HFFc6 (cell line): ENCODE measurements at regions not wholly inside any gene's neighbourhood (a gene's known extent, or its start where the extent isn't known, plus 50 kb on each side); places are given as distances from the start of the nearest gene placed in this dataset.

Experiments
- DNase-seq: peaks from one replicate; pipeline ENCODE4 v3.0.0-alpha.2; 2018
- H3K27ac Mint-ChIP-seq: 2 replicates; pipeline ENCODE4 v1.8.0; 2020; ENCODE audit warnings: mild to moderate bottlenecking, mixed read lengths
- H3K27me3 Mint-ChIP-seq: 2 replicates; pipeline ENCODE4 v1.8.0; 2021; ENCODE audit warnings: mild to moderate bottlenecking, moderate library complexity, mixed read lengths; ENCODE audit not compliant: insufficient read depth
- H3K36me3 Mint-ChIP-seq: 2 replicates; pipeline ENCODE4 v1.8.0; 2021; ENCODE audit warnings: low read depth, mixed read lengths
- H3K4me1 Mint-ChIP-seq: 2 replicates; pipeline ENCODE4 v1.8.0; 2020; ENCODE audit warnings: low read depth, mixed read lengths
- H3K4me3 Mint-ChIP-seq: 2 replicates; pipeline ENCODE4 v1.8.0; 2020; ENCODE audit warnings: mild to moderate bottlenecking, moderate library complexity, mixed read lengths
- H3K9me3 Mint-ChIP-seq: 2 replicates; pipeline ENCODE4 v1.8.0; 2020; ENCODE audit warnings: mild to moderate bottlenecking, mixed read lengths
- TF ChIP-seq, protein P1 (sequence below): fragments of 200-600 bp; sonication (generic); IDR thresholded peaks from 2 replicates; pipeline ENCODE4 v1.5.0; 2021; ENCODE audit warnings: antibody characterized with exemption, mild to moderate bottlenecking

DNA sequence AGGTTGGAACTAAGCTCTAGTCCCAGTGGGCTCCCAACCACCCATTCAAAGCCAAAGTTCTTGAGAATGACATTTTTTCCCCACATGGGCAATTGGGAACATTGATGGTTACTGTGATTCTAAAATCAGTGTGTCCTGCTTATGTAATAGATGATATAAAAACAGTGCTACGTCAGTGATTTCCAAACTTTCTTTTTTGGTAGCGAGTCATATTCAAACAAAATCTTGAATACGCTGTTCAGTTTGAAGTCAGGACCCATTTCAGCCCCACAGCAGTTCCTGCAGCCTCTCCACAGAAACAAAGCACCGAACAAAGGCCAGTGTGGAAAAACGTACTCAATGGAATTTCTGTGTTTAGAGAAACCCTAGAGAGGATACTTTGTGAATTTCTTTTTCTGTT is 170.0 kb upstream of the OLIG3 start:
- H3K4me1 Mint-ChIP-seq = no peaks in the 10 kb centered on the region
- TF ChIP-seq, protein P1, sequence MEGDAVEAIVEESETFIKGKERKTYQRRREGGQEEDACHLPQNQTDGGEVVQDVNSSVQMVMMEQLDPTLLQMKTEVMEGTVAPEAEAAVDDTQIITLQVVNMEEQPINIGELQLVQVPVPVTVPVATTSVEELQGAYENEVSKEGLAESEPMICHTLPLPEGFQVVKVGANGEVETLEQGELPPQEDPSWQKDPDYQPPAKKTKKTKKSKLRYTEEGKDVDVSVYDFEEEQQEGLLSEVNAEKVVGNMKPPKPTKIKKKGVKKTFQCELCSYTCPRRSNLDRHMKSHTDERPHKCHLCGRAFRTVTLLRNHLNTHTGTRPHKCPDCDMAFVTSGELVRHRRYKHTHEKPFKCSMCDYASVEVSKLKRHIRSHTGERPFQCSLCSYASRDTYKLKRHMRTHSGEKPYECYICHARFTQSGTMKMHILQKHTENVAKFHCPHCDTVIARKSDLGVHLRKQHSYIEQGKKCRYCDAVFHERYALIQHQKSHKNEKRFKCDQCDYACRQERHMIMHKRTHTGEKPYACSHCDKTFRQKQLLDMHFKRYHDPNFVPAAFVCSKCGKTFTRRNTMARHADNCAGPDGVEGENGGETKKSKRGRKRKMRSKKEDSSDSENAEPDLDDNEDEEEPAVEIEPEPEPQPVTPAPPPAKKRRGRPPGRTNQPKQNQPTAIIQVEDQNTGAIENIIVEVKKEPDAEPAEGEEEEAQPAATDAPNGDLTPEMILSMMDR = no peak
- no peaks in the 10 kb centered on the region for H3K36me3 Mint-ChIP-seq
- DNase-seq = no peak
- H3K4me3 Mint-ChIP-seq = no peak overlapping the region
- peaks cover 2% of the 10 kb centered on the region; the same call in 1 of the 2 replicates for H3K27me3 Mint-ChIP-seq
- no peaks in the 10 kb centered on the region for H3K9me3 Mint-ChIP-seq
- H3K27ac Mint-ChIP-seq = no peak overlapping the region

DNA sequence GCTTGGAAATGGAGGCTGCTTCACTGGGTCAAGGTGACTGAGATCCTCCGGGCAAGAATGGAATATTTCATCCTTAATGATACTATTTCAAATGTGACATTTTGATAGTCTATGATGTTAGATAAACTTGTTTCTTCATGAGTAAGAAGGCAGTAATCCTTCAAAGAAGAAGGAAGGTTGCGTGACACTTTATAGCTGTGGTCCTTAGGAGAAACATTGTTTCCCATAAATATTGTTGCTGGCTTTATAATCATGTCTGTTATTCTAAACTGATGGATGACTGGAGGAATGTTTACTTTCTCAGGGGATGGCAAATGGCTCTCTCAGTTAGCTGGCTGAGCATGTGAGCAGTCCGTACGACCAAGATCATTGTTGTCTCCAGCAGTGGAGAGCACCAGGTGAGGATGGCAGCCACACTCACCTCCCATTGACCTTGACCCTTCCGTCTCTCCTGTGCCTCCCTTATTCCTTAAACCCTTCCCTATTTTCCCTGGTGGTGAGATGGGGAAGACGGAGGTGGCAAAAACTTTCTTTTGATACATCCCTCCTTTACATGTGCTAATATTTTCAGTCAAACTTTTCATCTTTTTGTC is 171.2 kb upstream of the OLIG3 start:
- H3K4me3 Mint-ChIP-seq = no peak overlapping the region
- DNase-seq = no peak
- no peaks in the 10 kb centered on the region for H3K27me3 Mint-ChIP-seq
- no peaks in the 10 kb centered on the region for H3K4me1 Mint-ChIP-seq
- H3K36me3 Mint-ChIP-seq = no peaks in the 10 kb centered on the region
- TF ChIP-seq, protein P1 = no peak
- H3K27ac Mint-ChIP-seq = no peak overlapping the region
- H3K9me3 Mint-ChIP-seq = no peaks in the 10 kb centered on the region

DNA sequence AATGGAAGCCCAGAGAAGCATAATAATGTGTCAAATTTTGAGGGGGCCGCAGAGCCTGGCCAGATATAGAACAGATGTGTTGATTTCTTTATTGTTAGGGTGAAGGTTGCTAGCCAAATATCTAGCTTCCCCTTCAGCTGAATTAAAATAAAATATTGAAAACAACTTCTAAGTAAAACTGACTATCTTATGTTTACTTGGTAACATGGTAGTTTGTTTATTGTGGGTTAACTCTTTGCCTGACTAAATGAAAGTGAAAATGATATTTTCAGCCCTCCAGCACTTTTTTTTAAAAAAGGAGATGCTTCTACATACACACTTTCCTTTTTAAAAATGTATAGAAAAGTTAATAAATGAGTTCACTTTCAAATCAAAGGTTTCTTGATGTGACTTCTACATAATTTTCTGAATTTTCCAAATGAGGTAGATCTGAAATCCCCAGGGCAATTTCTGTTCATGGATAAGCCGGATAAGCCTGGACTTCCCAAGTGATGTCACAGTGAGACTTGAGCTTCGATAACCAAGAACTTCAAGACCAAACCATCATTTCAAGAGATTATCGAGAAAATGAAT is 172.1 kb upstream of the OLIG3 start:
- DNase-seq = no peak
- Mint-ChIP-seq H3K4me1 (no peaks in the 10 kb centered on the region), H3K9me3 (no peaks in the 10 kb centered on the region; the same call in 1 of the 2 replicates), H3K4me3 (no peak overlapping the region), H3K36me3 (no peaks in the 10 kb centered on the region), H3K27ac (no peak overlapping the region), H3K27me3 (no peaks in the 10 kb centered on the region)
- TF ChIP-seq, protein P1 = no peak

DNA sequence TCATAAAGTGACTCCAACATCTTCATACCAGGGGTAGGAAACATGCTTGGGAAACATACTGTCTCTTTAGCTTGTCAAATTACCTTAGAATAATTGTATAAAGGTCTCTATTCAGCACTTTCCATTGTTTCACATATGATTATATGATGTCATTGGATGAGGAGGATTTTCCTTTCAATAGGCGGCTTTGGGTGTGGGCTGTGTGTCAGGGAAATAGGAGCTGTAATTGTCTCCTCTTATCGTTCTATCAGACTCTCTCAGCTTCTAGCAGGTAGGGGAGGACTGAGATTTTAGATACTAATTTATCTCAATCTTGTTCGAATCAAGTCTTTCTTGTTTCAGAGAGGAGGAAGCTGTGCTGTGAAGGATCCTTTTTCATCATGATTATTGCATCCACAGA is 179.4 kb upstream of the OLIG3 start:
- no peak for DNase-seq

DNA sequence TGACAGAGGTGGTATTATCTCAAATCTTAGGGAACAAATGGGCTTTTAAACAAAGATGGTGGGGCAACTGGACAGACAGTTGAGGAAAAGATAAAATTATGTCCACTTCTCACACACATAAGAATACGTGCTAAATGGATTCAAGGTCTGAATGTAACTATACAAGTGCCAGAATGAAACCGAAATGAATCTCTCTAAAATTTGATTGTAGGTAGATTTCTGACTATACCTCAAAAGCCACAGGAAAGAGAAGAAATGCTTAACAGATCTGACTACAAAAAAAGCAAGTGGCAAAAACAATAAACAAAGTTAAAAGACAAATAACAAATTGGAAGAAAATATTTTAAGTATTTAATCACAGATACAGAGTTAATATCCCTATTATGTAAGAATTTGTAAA is 182.7 kb upstream of the OLIG3 start:
- peaks cover 5% of the 10 kb centered on the region; the same call in 1 of the 2 replicates for H3K4me1 Mint-ChIP-seq
- DNase-seq = no peak
- H3K36me3 Mint-ChIP-seq = no peaks in the 10 kb centered on the region
- no peaks in the 10 kb centered on the region for H3K9me3 Mint-ChIP-seq
- H3K4me3 Mint-ChIP-seq = no peak overlapping the region
- TF ChIP-seq, protein P1 = no peak
- H3K27me3 Mint-ChIP-seq = peaks cover 14% of the 10 kb centered on the region; the same call in 1 of the 2 replicates
- no peak overlapping the region for H3K27ac Mint-ChIP-seq

More for the DNA sequence above, 179.4 kb upstream of the OLIG3 start:
- Mint-ChIP-seq H3K9me3 (no peaks in the 10 kb centered on the region; the same call in 1 of the 2 replicates), H3K36me3 (no peaks in the 10 kb centered on the region), H3K4me1 (no peaks in the 10 kb centered on the region), H3K27me3 (peaks cover 7% of the 10 kb centered on the region; the same call in 1 of the 2 replicates), H3K27ac (no peak overlapping the region), H3K4me3 (no peak overlapping the region)
- TF ChIP-seq, protein P1 = no peak
